GM23248 (cell line): ENCODE measurements at regions not wholly inside any gene's neighbourhood (a gene's known extent, or its start where the extent isn't known, plus 50 kb on each side); places are given as distances from the start of the nearest gene placed in this dataset.

Source experiments
- DNase-seq: peaks from one replicate; pipeline ENCODE4 v3.0.0-alpha.2; 2015
- H2AFZ ChIP-seq: fragments of 200-600 bp; sonication (generic); 2 replicates; pipeline ENCODE4 v1.6.1; 2016; ENCODE audit warnings: antibody characterized with exemption
- H3F3A ChIP-seq: fragments of 200-600 bp; sonication (generic); 2 replicates; pipeline ENCODE4 v1.6.1; 2016; ENCODE audit warnings: mild to moderate bottlenecking, antibody characterized with exemption, mixed run types; ENCODE audit not compliant: insufficient read depth
- H3K27ac ChIP-seq: fragments of 200-600 bp; sonication (generic); 2 replicates; pipeline ENCODE4 v1.5.1; 2016; ENCODE audit warnings: mild to moderate bottlenecking
- H3K27me3 ChIP-seq: fragments of 200-600 bp; sonication (generic); replicated peaks from 2 replicates; pipeline ENCODE4 v1.6.1; 2016; ENCODE audit warnings: mild to moderate bottlenecking; ENCODE audit not compliant: insufficient read depth
- H3K36me3 ChIP-seq: fragments of 200-600 bp; sonication (generic); 2 replicates; pipeline ENCODE4 v1.6.1; 2016; ENCODE audit warnings: low read depth, mild to moderate bottlenecking
- H3K4me1 ChIP-seq: fragments of 200-600 bp; sonication (generic); 2 replicates; pipeline ENCODE4 v1.6.1; 2016; ENCODE audit warnings: mild to moderate bottlenecking; ENCODE audit not compliant: insufficient read depth
- H3K4me2 ChIP-seq: fragments of 200-600 bp; sonication (generic); one replicate; pipeline ENCODE4 v1.6.1; 2016; ENCODE audit warnings: mild to moderate bottlenecking; ENCODE audit not compliant: unreplicated experiment
- H3K4me3 ChIP-seq: fragments of 200-600 bp; sonication (generic); 2 replicates; pipeline ENCODE4 v1.5.1; 2016; ENCODE audit warnings: mild to moderate bottlenecking
- H3K79me2 ChIP-seq: fragments of 200-600 bp; sonication (generic); 2 replicates; pipeline ENCODE4 v1.6.1; 2016; ENCODE audit warnings: mild to moderate bottlenecking; ENCODE audit not compliant: insufficient read depth
- H3K9ac ChIP-seq: fragments of 200-600 bp; sonication (generic); 2 replicates; pipeline ENCODE4 v1.6.1; 2016; ENCODE audit warnings: mild to moderate bottlenecking
- H3K9me2 ChIP-seq: fragments of 200-600 bp; sonication (generic); 2 replicates; pipeline ENCODE4 v1.6.1; 2016; ENCODE audit warnings: mixed run types, mild to moderate bottlenecking, moderate library complexity; ENCODE audit not compliant: insufficient read depth
- H3K9me3 ChIP-seq: fragments of 200-600 bp; sonication (generic); one replicate; pipeline ENCODE4 v1.6.1; 2017; ENCODE audit warnings: low read depth
- H4K20me1 ChIP-seq: fragments of 200-600 bp; sonication (generic); 2 replicates; pipeline ENCODE4 v1.6.0; 2016; ENCODE audit not compliant: insufficient read depth
- EZH2 ChIP-seq: fragments of 200-600 bp; sonication (generic); IDR thresholded peaks from 2 replicates; pipeline ENCODE4 v1.6.1; 2018; ENCODE audit warnings: antibody characterized with exemption, mild to moderate bottlenecking; ENCODE audit not compliant: insufficient read depth, poor library complexity, severe bottlenecking
- EZH2phosphoT487 ChIP-seq: fragments of 200-600 bp; sonication (generic); IDR thresholded peaks from 2 replicates; pipeline ENCODE4 v1.6.1; 2018; ENCODE audit warnings: antibody characterized with exemption, moderate library complexity, mild to moderate bottlenecking, low read depth; ENCODE audit not compliant: insufficient read depth
- WGBS, 2 experiments: methylation state at CpG; one replicate each; pipeline ENCODE4 v1.1.6; 2015 to 2017; ENCODE audit warnings: low lambda C conversion rate in 2 of 2, low coverage in 1 of 2; ENCODE audit errors: missing lambda C conversion rate in 2 of 2; 5-methylcytosine and 5-hydroxymethylcytosine counted together
- in situ Hi-C: fragments of 300-500 bp; cut with MboI; formaldehyde crosslinking; loops from 2 replicates; pipeline ENCODE4 v1.15.0; 2020

GRCh38 chr3:63046580-63046979 is 171.4 kb upstream of the CADPS start:
- Histone ChIP-seq H3F3A (peaks cover 39% of the 10 kb centered on the region), H2AFZ (no peak overlapping the region), H3K9ac (no peak overlapping the region), H3K9me2 (no peaks in the 10 kb centered on the region), H3K36me3 (no peaks in the 10 kb centered on the region), H3K27me3 (no peaks in the 10 kb centered on the region), H3K27ac (no peak overlapping the region), H3K4me1 (peaks cover 42% of the 10 kb centered on the region), H3K79me2 (no peaks in the 10 kb centered on the region), H3K9me3 (no peaks in the 10 kb centered on the region), H3K4me3 (no peak overlapping the region), H4K20me1 (no peaks in the 10 kb centered on the region), H3K4me2 (no peak overlapping the region)
- TF ChIP-seq EZH2 = no peak
- no peak for TF ChIP-seq EZH2phosphoT487
- DNase-seq = no peak
- in situ Hi-C loops = no loop called here
- WGBS, 2 experiments = 83 to 90% methylated on average over 4 of the region's 4 CpGs

GRCh38 chr3:63047068-63047467 is 171.9 kb upstream of the CADPS start:
- H4K20me1 ChIP-seq = no peaks in the 10 kb centered on the region
- H3K36me3 ChIP-seq = no peaks in the 10 kb centered on the region
- H3K9me2 ChIP-seq = no peaks in the 10 kb centered on the region
- no peak for TF ChIP-seq EZH2
- no peak for TF ChIP-seq EZH2phosphoT487
- no peaks in the 10 kb centered on the region for H3K27me3 ChIP-seq
- no peaks in the 10 kb centered on the region for H3K79me2 ChIP-seq
- no peak overlapping the region for H2AFZ ChIP-seq
- no peaks in the 10 kb centered on the region for H3K9me3 ChIP-seq
- no peak overlapping the region for H3K4me3 ChIP-seq
- WGBS, 2 experiments = 91 to 95% methylated on average over 1 of the region's 1 CpG
- H3K4me2 ChIP-seq = no peak overlapping the region
- in situ Hi-C loops = no loop called here
- peaks cover 44% of the 10 kb centered on the region for H3F3A ChIP-seq
- DNase-seq = no peak
- no peak overlapping the region for H3K27ac ChIP-seq
- no peak overlapping the region for H3K9ac ChIP-seq
- H3K4me1 ChIP-seq = peaks cover 47% of the 10 kb centered on the region

- no peak overlapping the region for H3K9ac ChIP-seq
- H3K4me3 ChIP-seq = no peak overlapping the region
- no peak overlapping the region for H3K27ac ChIP-seq
- peaks cover 44% of the 10 kb centered on the region for H3K4me1 ChIP-seq
- H3F3A ChIP-seq = peaks cover 36% of the 10 kb centered on the region
- 95 to 98% methylated on average over 4 of the region's 4 CpGs for WGBS, 2 experiments
- no peak overlapping the region for H2AFZ ChIP-seq
- no peaks in the 10 kb centered on the region for H4K20me1 ChIP-seq
- H3K9me2 ChIP-seq = no peaks in the 10 kb centered on the region
- DNase-seq = peak; percentile 59
- H3K9me3 ChIP-seq = no peaks in the 10 kb centered on the region
- H3K4me2 ChIP-seq = peak overlapping the region; percentile 43
- TF ChIP-seq EZH2 (no peak), EZH2phosphoT487 (no peak)
- H3K27me3 ChIP-seq = no peaks in the 10 kb centered on the region
- H3K36me3 ChIP-seq = no peaks in the 10 kb centered on the region
- H3K79me2 ChIP-seq = no peaks in the 10 kb centered on the region
- in situ Hi-C loops = no loop called here
Measured at GRCh38 chr3:63048367-63049326, 173.4 kb upstream of the CADPS start.

GRCh38 chr3:63050548-63051177 is 175.4 kb upstream of the CADPS start:
- Histone ChIP-seq H3K9ac (no peak overlapping the region), H3K36me3 (no peaks in the 10 kb centered on the region), H3K79me2 (no peaks in the 10 kb centered on the region), H3K27ac (peak overlapping the region; percentile 42), H3K27me3 (no peaks in the 10 kb centered on the region), H3K9me3 (no peaks in the 10 kb centered on the region), H3K4me2 (peak overlapping the region; percentile 70), H3K4me1 (peaks cover 44% of the 10 kb centered on the region), H4K20me1 (no peaks in the 10 kb centered on the region), H3F3A (peaks cover 36% of the 10 kb centered on the region), H3K9me2 (no peaks in the 10 kb centered on the region), H3K4me3 (no peak overlapping the region), H2AFZ (no peak overlapping the region)
- WGBS, 2 experiments = 29% methylated on average over 8 of the region's 8 CpGs
- in situ Hi-C loops = no loop called here
- DNase-seq = peak; percentile 67
- no peak for TF ChIP-seq EZH2
- no peak for TF ChIP-seq EZH2phosphoT487
